ENCODE measurements at regions not wholly inside any gene's neighbourhood (a gene's known extent, or its start where the extent isn't known, plus 50 kb on each side); places are given as distances from the start of the nearest gene placed in this dataset.

DNA sequence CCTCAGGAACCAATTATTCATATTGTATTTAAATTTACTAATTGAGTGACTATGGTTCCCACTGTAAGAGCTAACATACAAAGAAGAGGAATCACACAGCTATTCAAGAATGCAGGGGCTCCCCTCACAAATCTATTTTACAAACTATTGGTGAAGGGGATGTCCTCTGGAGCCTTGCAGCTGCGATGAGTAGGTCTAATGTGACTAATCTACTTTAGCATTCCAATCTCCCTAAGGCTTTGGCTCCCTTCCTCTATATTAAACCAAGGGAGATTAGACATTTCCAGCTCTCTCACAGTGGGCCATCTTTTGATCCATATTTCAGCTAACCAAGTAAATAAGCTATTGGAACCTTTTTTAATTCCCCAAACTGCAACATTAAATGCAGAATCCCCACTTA is 514.2 kb upstream of the BCHE start:
- Histone ChIP-seq H3K9me3 (ENCODE audit: control insufficient read depth, insufficient read depth, low read length) (no peaks in the 10 kb centered on the region), H3K27ac (ENCODE audit: low read depth, low read length) (no peak overlapping the region), H3K4me3 (ENCODE audit: low read depth, low read length) (no peak overlapping the region), H3K27me3 (ENCODE audit: control insufficient read depth, insufficient read depth, low read length) (no peaks in the 10 kb centered on the region)
- ChIA-PET POLR2A (no interaction called here), CTCF (no interaction called here)
- no peak for TF ChIP-seq CTCF (IDR thresholded peaks at IDR 0.05; ENCODE audit: low read depth, low read length)
- no peak for DNase-seq (ENCODE audit: low read depth, low spot score)

- no peak overlapping the region for H3K4me3 ChIP-seq (ENCODE audit: low read depth, low read length)
- TF ChIP-seq CTCF (IDR thresholded peaks at IDR 0.05; ENCODE audit: low read depth, low read length) = no peak
- no peak overlapping the region for H3K27ac ChIP-seq (ENCODE audit: low read depth, low read length)
- CTCF ChIA-PET = no interaction called here
- no peaks in the 10 kb centered on the region for H3K27me3 ChIP-seq (ENCODE audit: control insufficient read depth, insufficient read depth, low read length)
- POLR2A ChIA-PET = no interaction called here
- no peaks in the 10 kb centered on the region for H3K9me3 ChIP-seq (ENCODE audit: control insufficient read depth, insufficient read depth, low read length)
- no peak for DNase-seq (ENCODE audit: low read depth, low spot score)
Observed at GRCh38 chr3:166340604-166341266, 503.5 kb upstream of the BCHE start.

GRCh38 chr3:166324401-166324800 is 487.2 kb upstream of the BCHE start:
- ChIA-PET CTCF (no interaction called here), POLR2A (no interaction called here)
- Histone ChIP-seq H3K4me3 (ENCODE audit: low read depth, low read length) (no peak overlapping the region), H3K9me3 (ENCODE audit: control insufficient read depth, insufficient read depth, low read length) (no peaks in the 10 kb centered on the region), H3K27ac (ENCODE audit: low read depth, low read length) (no peak overlapping the region), H3K27me3 (ENCODE audit: control insufficient read depth, insufficient read depth, low read length) (no peaks in the 10 kb centered on the region)
- no peak for TF ChIP-seq CTCF (IDR thresholded peaks at IDR 0.05; ENCODE audit: low read depth, low read length)
- no peak for DNase-seq (ENCODE audit: low read depth, low spot score)

- Histone ChIP-seq H3K27me3 (ENCODE audit: control insufficient read depth, insufficient read depth, low read length) (no peaks in the 10 kb centered on the region), H3K27ac (ENCODE audit: low read depth, low read length) (no peak overlapping the region), H3K4me3 (ENCODE audit: low read depth, low read length) (no peak overlapping the region), H3K9me3 (ENCODE audit: control insufficient read depth, insufficient read depth, low read length) (no peaks in the 10 kb centered on the region)
- CTCF ChIA-PET = no interaction called here
- POLR2A ChIA-PET = no interaction called here
- no peak for TF ChIP-seq CTCF (IDR thresholded peaks at IDR 0.05; ENCODE audit: low read depth, low read length)
- DNase-seq (ENCODE audit: low read depth, low spot score) = no peak
Observed at GRCh38 chr3:166322391-166322790, 485.2 kb upstream of the BCHE start.

DNA sequence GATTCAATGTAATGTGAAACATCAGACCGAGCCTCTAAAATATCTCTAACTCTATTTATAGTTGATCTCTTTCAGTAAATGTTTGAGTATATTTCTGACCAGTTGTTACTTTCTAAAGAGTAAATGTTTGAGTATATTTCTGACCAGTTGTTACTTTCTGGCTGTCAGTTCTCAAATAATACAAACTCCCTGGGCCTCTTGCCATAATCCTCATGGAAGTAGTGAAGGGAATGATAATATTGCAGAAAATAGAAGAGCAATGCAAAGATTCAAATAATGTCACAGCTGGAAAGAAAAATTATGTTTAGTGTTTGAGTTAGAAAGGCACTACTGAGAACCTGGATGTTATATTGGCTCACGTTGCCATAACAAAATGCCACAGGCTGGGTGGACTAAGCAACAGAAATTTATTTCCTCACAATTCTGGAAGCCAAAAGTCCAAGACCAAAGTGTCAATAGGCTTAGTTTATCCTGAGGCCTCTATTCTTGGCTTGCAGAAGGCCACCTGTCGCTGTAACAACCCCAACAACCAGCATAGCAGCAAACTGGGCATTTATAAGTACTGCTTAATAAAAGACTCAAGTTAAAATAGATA is 470.6 kb upstream of the BCHE start:
- TF ChIP-seq CTCF (IDR thresholded peaks at IDR 0.05; ENCODE audit: low read depth, low read length) = no peak
- POLR2A ChIA-PET = no interaction called here
- H3K9me3 ChIP-seq (ENCODE audit: control insufficient read depth, insufficient read depth, low read length) = no peaks in the 10 kb centered on the region
- CTCF ChIA-PET = no interaction called here
- H3K27me3 ChIP-seq (ENCODE audit: control insufficient read depth, insufficient read depth, low read length) = no peaks in the 10 kb centered on the region
- H3K4me3 ChIP-seq (ENCODE audit: low read depth, low read length) = no peak overlapping the region
- no peak overlapping the region for H3K27ac ChIP-seq (ENCODE audit: low read depth, low read length)
- no peak for DNase-seq (ENCODE audit: low read depth, low spot score)

All from AG04450 (cell line).